ENCODE measurements at regions not wholly inside any gene's neighbourhood (a gene's known extent, or its start where the extent isn't known, plus 50 kb on each side); places are given as distances from the start of the nearest gene placed in this dataset.

DNA sequence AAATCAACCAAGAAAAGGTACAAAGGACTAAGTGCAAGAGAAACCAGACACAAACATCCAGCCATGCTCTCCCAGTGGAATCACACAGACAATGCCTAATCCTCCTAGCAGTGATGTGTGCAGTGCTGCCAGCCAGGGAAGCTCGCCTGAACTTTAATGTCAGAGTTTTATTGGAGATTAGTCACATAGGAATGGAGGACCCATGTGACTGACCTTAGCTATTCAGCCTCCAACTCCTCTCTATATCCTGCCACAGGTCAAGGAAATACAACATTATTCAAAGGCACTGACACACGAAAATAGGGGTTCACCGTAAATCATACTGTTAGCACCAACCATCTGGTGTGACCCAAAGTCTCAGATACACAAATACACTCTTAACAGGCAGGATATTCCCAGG is 684.6 kb downstream of the DOK5 start:
- Mint-ChIP-seq H3K4me3 (no peak overlapping the region), H3K4me1 (no peaks in the 10 kb centered on the region), H3K27me3 (no peaks in the 10 kb centered on the region), H3K27ac (no peak overlapping the region), H3K9me3 (ENCODE audit: insufficient read depth) (peaks cover 6% of the 10 kb centered on the region)
- no peak overlapping the region for H3K4me2 ChIP-seq (replicated peaks; ENCODE audit: low read depth, low read length, poor library complexity, severe bottlenecking)
- H3K4me3 ChIP-seq (ENCODE audit: control extremely low read depth in 1 of 5, extremely low read depth in 1 of 5, insufficient read depth in 1 of 5, low read depth in 2 of 5, low read length in 4 of 5), result no peak overlapping the region
- no peaks in the 10 kb centered on the region for H3K4me1 ChIP-seq (ENCODE audit: control insufficient read depth in 2 of 2, insufficient read depth in 2 of 2, low read length in 2 of 2)
- intact Hi-C loops (cut with micrococcal nuclease), result no loop called here
- DNase-seq (no peak), ATAC-seq (ENCODE audit: low read depth) (no peak)
- no peak overlapping the region for H3K27ac ChIP-seq (ENCODE audit: low read length in 2 of 2)
- no peaks in the 10 kb centered on the region for H3K27me3 ChIP-seq (replicated peaks in 1 of 4; ENCODE audit: control extremely low read depth in 1 of 4, control insufficient read depth in 3 of 4, insufficient read depth in 4 of 4, low read length in 3 of 4)
- ChIA-PET POLR2A (no interaction called here), CTCF (no interaction called here)
- H3K9me3 ChIP-seq (ENCODE audit: control extremely low read depth in 1 of 3, control insufficient read depth in 2 of 3, insufficient read depth in 1 of 3, low read length in 2 of 3), result no peaks in the 10 kb centered on the region
- no peaks in the 10 kb centered on the region for H3K36me3 ChIP-seq (replicated peaks in 1 of 2; ENCODE audit: control extremely low read depth in 1 of 2, control insufficient read depth in 1 of 2, extremely low read depth in 1 of 2, insufficient read depth in 2 of 2, low read length in 1 of 2)
- H4K20me1 ChIP-seq (ENCODE audit: control insufficient read depth, insufficient read depth, low read length, poor library complexity, severe bottlenecking), result no peaks in the 10 kb centered on the region
- H3K79me2 ChIP-seq (ENCODE audit: control insufficient read depth, insufficient read depth, low read length), result no peaks in the 10 kb centered on the region
- no peak overlapping the region for H3K9ac ChIP-seq (ENCODE audit: low read length)
- no peak overlapping the region for H2AFZ ChIP-seq (ENCODE audit: insufficient read depth, low read depth, low read length, poor library complexity, severe bottlenecking)
- 80% methylated on average over 1 of the region's 3 CpGs for WGBS (ENCODE audit: insufficient coverage)
- TF ChIP-seq EZH2 (IDR thresholded peaks at IDR 0.05; ENCODE audit: borderline replicate concordance, insufficient read depth, low read depth, low read length, poor library complexity, severe bottlenecking), result no peak
- TF ChIP-seq, protein P1, sequence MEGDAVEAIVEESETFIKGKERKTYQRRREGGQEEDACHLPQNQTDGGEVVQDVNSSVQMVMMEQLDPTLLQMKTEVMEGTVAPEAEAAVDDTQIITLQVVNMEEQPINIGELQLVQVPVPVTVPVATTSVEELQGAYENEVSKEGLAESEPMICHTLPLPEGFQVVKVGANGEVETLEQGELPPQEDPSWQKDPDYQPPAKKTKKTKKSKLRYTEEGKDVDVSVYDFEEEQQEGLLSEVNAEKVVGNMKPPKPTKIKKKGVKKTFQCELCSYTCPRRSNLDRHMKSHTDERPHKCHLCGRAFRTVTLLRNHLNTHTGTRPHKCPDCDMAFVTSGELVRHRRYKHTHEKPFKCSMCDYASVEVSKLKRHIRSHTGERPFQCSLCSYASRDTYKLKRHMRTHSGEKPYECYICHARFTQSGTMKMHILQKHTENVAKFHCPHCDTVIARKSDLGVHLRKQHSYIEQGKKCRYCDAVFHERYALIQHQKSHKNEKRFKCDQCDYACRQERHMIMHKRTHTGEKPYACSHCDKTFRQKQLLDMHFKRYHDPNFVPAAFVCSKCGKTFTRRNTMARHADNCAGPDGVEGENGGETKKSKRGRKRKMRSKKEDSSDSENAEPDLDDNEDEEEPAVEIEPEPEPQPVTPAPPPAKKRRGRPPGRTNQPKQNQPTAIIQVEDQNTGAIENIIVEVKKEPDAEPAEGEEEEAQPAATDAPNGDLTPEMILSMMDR (IDR thresholded peaks at IDR 0.05), result no peak

DNA sequence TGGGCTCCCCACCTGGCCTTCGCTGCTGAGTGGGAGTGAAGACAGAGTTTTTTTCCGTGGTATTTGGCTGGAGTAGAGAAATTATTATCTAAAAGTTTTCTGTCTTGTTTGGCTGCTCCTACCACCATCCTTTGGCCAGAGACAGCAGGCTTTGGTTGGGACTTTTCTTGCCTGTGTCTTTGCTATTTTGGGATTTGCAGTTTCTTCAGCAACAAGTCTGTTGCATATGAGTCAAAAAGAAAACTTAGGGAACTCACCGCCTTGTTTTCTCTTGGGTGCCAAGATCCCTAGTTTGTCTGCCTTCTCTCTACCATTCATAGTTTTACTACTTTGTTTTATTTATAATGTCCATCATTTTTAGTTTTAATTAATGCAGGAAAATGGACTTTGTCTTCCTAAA is 683.8 kb downstream of the DOK5 start:
- Mint-ChIP-seq H3K27me3 (no peaks in the 10 kb centered on the region), H3K4me1 (no peaks in the 10 kb centered on the region), H3K9me3 (ENCODE audit: insufficient read depth) (peaks cover 6% of the 10 kb centered on the region), H3K27ac (no peak overlapping the region), H3K4me3 (no peak overlapping the region)
- TF ChIP-seq, protein P1 (IDR thresholded peaks at IDR 0.05), result no peak
- TF ChIP-seq EZH2 (IDR thresholded peaks at IDR 0.05; ENCODE audit: borderline replicate concordance, insufficient read depth, low read depth, low read length, poor library complexity, severe bottlenecking), result no peak
- Histone ChIP-seq H2AFZ (ENCODE audit: insufficient read depth, low read depth, low read length, poor library complexity, severe bottlenecking) (no peak overlapping the region), H3K79me2 (ENCODE audit: control insufficient read depth, insufficient read depth, low read length) (no peaks in the 10 kb centered on the region), H3K27me3 (replicated peaks in 1 of 4; ENCODE audit: control extremely low read depth in 1 of 4, control insufficient read depth in 3 of 4, insufficient read depth in 4 of 4, low read length in 3 of 4) (no peaks in the 10 kb centered on the region), H3K9ac (ENCODE audit: low read length) (no peak overlapping the region), H3K4me1 (ENCODE audit: control insufficient read depth in 2 of 2, insufficient read depth in 2 of 2, low read length in 2 of 2) (no peaks in the 10 kb centered on the region), H3K4me2 (replicated peaks; ENCODE audit: low read depth, low read length, poor library complexity, severe bottlenecking) (no peak overlapping the region), H3K27ac (ENCODE audit: low read length in 2 of 2) (no peak overlapping the region), H3K36me3 (replicated peaks in 1 of 2; ENCODE audit: control extremely low read depth in 1 of 2, control insufficient read depth in 1 of 2, extremely low read depth in 1 of 2, insufficient read depth in 2 of 2, low read length in 1 of 2) (no peaks in the 10 kb centered on the region), H3K9me3 (ENCODE audit: control extremely low read depth in 1 of 3, control insufficient read depth in 2 of 3, insufficient read depth in 1 of 3, low read length in 2 of 3) (no peaks in the 10 kb centered on the region), H4K20me1 (ENCODE audit: control insufficient read depth, insufficient read depth, low read length, poor library complexity, severe bottlenecking) (no peaks in the 10 kb centered on the region), H3K4me3 (ENCODE audit: control extremely low read depth in 1 of 5, extremely low read depth in 1 of 5, insufficient read depth in 1 of 5, low read depth in 2 of 5, low read length in 4 of 5) (no peak overlapping the region)
- no CpG with 5 or more reads among the region's 3 CpGs for WGBS (ENCODE audit: insufficient coverage)
- intact Hi-C loops (cut with micrococcal nuclease), result no loop called here
- DNase-seq, result no peak
- ChIA-PET POLR2A (no interaction called here), CTCF (no interaction called here)
- ATAC-seq (ENCODE audit: low read depth), result no peak
